ENCODE measurements at regions not wholly inside any gene's neighbourhood (a gene's known extent, or its start where the extent isn't known, plus 50 kb on each side); places are given as distances from the start of the nearest gene placed in this dataset.

DNA sequence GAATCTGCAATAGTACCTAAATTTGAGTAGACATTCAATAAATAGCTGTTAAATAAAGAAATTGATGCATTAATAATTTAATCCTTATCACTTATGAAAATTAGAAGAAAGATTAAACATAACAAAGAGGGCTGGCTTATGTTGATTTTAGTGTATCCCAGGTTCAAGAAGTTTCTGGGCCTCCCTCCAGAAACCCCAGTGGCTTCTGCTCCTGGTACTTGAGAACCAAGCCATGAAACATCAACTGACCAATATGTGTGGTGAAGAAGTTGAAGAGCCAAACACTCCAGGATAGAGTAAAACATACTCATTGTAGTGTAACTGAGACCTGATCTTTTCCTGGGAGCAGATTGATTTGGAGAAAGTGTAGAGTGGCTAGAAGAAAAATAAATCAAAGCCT lies 1465.7 kb upstream of the PIK3C3 start:
- no peak for DNase-seq

- no peak for DNase-seq
These were observed 1469.7 kb upstream of the PIK3C3 start for GRCh38 chr18:40485318-40485717.

- no peak for DNase-seq
These were observed 1481.6 kb upstream of the PIK3C3 start for GRCh38 chr18:40473221-40474029.

- no peak for DNase-seq
These were observed 1484.3 kb upstream of the PIK3C3 start for GRCh38 chr18:40470723-40471122.

- no peak for DNase-seq
These were observed 1485.2 kb upstream of the PIK3C3 start for GRCh38 chr18:40469851-40470250.

DNA sequence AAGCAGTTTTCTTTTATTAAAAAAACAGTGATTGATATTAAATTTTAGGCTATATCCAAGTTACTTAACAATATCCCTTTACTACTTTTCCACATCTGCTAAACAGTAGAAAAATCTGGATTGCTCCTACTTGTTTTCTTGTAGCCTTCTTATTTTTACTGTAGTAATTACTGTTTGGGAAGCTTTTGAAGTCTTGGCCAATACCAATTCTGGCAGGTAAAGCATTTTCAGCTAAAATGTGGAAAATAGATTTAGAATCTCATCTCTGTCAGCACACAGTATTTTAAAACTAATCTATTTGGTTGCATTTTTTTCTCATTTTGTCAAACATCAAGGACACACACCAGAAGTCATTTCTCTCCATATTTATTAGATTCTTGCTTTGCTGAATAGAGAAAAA lies 1485.7 kb upstream of the PIK3C3 start:
- no peak for DNase-seq

GRCh38 chr18:40464032-40464431 lies 1491.0 kb upstream of the PIK3C3 start:
- DNase-seq, result no peak

- DNase-seq, result no peak
These were observed 1501.1 kb upstream of the PIK3C3 start for GRCh38 chr18:40453903-40454302.

- DNase-seq, result no peak
These were observed 1502.4 kb upstream of the PIK3C3 start for GRCh38 chr18:40452599-40452998.

DNA sequence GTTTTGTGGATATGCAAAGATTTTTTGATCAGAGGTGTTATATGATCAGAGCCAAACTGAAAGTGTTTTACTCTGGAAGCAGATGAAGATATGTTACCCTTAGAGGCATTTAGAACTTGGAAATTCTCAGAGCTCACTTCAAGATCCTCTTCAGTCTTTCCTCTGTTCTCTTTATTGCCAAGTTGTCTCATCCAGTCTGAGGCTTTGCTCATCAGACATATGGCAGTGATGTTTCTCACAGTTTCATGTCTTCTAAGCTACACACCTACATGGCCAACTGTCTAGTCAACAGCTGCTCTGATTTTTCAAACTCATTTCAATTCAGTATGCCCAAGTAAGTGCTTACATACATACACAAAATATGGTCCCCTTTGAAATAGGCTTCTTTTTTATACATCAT lies 1504.3 kb upstream of the PIK3C3 start:
- DNase-seq, result no peak

GRCh38 chr18:40447820-40448219 lies 1507.2 kb upstream of the PIK3C3 start:
- no peak for DNase-seq

DNA sequence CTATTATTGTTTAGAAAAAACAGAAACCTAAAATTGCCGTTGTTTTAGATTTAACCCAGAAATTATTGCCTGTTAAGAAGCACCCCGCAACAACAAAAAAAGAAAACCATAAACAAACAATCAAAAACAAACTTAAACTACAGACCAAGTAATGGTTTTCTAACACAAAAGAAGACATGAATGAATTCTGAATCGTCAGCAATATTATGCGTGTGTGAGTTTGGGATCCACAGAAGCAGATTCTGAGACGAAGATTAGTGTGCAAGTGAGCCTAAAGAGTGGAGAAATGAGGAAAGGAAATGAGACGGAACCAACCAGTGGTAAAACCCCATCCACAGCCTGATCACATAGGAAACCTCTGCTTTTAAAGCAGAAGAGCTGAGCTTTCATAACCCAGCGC lies 1514.9 kb upstream of the PIK3C3 start:
- no peak for DNase-seq

GRCh38 chr18:40437517-40437916 lies 1517.5 kb upstream of the PIK3C3 start:
- DNase-seq, result no peak

DNA sequence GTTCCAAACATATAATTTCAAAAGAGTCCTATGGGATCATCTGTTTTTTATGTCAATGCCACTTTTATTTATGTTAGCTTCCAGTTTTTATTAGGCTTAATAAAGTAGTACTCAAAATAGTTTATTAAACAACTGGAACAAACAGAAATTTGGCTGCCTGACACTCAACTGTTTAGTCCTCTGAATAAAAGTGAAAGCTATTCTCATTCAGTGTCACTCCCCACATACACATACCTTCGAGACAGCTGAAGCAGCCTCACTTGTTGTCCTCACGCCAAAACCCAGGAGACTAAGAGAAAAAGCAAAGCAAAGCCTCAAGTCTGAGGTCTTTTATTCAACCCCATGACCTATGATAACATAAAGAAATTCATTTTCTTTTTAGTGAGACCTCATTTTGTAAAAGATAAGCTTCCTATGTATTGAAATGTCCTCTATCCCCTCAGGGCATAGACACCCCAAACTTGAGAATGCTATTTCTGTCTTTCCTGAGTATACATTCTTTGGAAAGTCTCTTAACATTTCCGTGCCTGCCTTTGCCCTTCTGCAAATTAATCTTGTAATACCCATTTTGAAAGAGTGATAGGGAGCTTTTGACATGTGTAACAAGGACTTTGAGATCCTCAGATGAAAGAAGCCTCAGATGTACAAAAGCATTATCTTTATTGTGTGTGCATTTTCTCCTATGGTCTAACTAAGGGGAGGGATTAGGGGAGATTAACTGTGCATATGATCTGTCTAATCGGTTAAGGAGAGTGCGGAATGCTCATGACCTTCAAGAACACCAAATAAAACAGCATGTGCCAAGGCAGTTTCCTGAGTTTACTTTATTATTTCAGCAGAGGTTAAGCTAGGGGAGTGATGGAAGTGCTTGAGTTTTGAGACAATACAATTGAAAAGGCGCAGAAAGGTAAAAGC lies 1523.7 kb upstream of the PIK3C3 start:
- DNase-seq, result no peak

DNA sequence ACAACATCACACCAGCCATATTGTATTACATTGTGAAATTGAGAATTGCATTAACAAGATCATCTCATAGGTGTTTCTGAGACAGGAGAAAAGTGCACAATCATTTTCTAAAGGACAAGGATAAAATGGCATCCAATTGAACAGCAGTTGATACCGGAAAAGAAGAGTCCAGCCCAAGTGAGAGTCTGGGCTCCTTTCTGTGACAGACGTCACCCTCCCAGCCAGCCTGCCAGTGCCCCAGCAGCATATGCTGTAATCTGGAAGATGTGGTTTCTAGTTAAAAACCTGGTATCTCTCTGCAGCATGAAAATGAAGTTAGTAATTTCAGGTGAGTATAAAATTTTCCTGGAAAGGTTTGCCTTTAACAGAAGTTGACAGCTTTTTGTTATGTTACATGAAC lies 1531.7 kb upstream of the PIK3C3 start:
- DNase-seq, result no peak

- DNase-seq, result no peak
These were observed 1534.4 kb upstream of the PIK3C3 start for GRCh38 chr18:40420675-40421074.

DNA sequence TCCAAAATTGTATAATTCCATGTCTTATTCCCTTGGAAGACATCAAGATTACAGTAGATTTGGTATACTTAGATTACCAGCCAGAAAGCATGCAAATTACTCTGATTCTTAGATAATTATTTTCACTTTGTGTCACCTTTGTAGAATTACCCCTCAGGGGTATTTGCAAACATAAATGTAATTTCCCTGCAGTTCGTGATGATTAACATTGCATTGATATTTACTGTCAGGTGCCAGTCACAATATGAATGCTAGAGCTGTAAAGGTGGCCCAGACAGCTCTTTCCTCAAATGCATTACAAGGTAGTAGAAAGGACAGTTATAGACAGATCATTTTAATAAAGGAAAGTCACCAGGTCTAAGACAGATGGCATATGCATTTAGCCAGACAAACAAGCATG lies 1537.5 kb upstream of the PIK3C3 start:
- DNase-seq, result no peak

GRCh38 chr18:40415821-40416220 lies 1539.2 kb upstream of the PIK3C3 start:
- no peak for DNase-seq

GRCh38 chr18:40415176-40415791 lies 1539.8 kb upstream of the PIK3C3 start:
- no peak for DNase-seq

DNA sequence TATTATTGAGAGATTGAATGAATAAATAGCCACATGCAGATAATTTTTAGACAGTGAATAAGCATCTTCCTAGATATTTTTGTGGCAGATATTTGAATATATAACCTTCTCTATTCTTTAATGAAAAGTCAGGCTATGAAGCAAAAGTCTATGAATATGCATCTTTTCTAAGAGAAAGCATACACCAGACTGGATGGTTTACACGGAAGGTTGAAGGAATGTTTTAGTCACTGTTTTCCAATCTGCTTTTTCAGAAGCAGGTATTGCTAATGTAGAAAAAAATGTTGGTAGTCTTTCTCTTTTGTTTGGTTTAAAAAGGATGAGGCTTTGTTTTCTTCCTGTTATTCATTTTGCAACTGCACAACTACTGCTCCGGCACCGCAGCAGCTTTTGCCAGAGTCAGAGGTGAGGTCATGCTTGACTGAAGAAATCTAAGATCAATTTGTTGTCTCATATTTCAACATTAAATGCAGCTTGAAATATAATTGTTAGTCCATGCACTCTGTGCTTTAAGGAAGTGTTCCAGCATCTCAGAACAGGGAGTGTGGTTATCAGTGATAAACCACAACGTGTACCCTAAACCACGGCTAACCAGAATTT lies 1540.8 kb upstream of the PIK3C3 start:
- no peak for DNase-seq

GRCh38 chr18:40413160-40413559 lies 1541.9 kb upstream of the PIK3C3 start:
- DNase-seq, result no peak

DNA sequence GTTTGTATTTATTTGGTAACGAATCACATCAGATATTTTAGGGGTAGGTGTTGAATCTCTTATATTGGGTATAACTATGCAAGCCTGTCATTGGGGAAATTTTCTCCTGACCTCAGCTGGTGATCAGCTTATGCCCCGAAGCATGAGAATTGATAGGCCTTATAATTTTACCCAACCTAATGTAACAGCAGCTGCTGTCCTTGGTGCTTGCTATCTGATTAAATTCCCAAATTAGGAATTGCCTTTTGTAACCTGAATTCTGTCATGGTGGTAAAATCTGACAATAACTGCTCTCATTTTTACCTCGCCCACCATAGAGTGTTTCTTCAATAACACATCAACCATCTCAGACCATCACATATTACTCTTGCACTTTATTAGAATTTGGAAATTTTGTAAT lies 1542.6 kb upstream of the PIK3C3 start:
- no peak for DNase-seq

DNA sequence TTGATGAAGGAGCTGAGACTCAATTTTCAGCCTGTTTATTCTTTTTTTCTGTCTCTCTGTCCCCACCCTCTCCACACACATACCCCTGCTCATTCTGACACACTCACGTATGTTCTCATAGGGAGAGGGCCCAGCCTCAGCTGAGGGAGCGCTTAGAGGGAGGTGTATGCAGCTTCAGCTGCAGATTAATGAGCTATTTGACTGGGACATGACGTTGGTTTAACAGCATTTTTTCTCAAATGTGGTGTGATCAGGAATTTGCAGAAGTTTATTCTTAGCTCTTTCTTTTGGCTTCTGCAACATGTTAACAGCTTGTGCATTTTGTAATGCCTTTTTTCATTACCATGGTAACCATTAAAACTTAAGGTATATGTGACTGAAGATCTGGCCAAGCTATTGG lies 1547.1 kb upstream of the PIK3C3 start:
- no peak for DNase-seq

All from activated CD4-positive, alpha-beta T cell treated with anti-CD3 and anti-CD28 coated beads, Interleukin-2, amount 50 U/mL, for 48 hours (primary cell).